DOHH2 (cell line): ENCODE measurements at regions not wholly inside any gene's neighbourhood (a gene's known extent, or its start where the extent isn't known, plus 50 kb on each side); places are given as distances from the start of the nearest gene placed in this dataset.

ENCODE experiments used
- H3F3A ChIP-seq: fragments of 200-600 bp; sonication (generic), shearing (Covaris generic); 2 replicates; pipeline ENCODE4 v1.6.0; 2016; ENCODE audit warnings: antibody characterized with exemption, mild to moderate bottlenecking; ENCODE audit not compliant: control insufficient read depth, insufficient read depth
- H3K27ac ChIP-seq: fragments of 200-600 bp; sonication (generic); 2 replicates; pipeline ENCODE4 v1.5.1; 2014; ENCODE audit warnings: low read depth, mild to moderate bottlenecking, low read length, moderate library complexity
- H3K27me3 ChIP-seq: fragments of 200-600 bp; sonication (generic); 2 replicates; pipeline ENCODE4 v1.6.1; 2014; ENCODE audit warnings: mild to moderate bottlenecking, low read length, mixed read lengths; ENCODE audit not compliant: control insufficient read depth
- H3K36me3 ChIP-seq: fragments of 200-600 bp; sonication (generic); 2 replicates; pipeline ENCODE4 v1.6.1; 2014; ENCODE audit warnings: mild to moderate bottlenecking, low read length, moderate library complexity, mixed read lengths; ENCODE audit not compliant: control insufficient read depth
- H3K4me1 ChIP-seq: fragments of 200-600 bp; sonication (generic); 2 replicates; pipeline ENCODE4 v1.6.1; 2014; ENCODE audit warnings: mild to moderate bottlenecking, low read length, mixed read lengths; ENCODE audit not compliant: control insufficient read depth
- H3K4me2 ChIP-seq: fragments of 200-600 bp; sonication (generic); 2 replicates; pipeline ENCODE4 v1.6.0; 2014; ENCODE audit warnings: mild to moderate bottlenecking, low read length, moderate library complexity
- H3K4me3 ChIP-seq: fragments of 200-600 bp; sonication (generic); 2 replicates; pipeline ENCODE4 v1.5.1; 2014; ENCODE audit warnings: mild to moderate bottlenecking, low read length, mixed read lengths
- H3K79me2 ChIP-seq: fragments of 200-600 bp; sonication (generic); 2 replicates; pipeline ENCODE4 v1.6.1; 2014; ENCODE audit warnings: mild to moderate bottlenecking, low read length, mixed read lengths; ENCODE audit not compliant: control insufficient read depth
- H3K9me2 ChIP-seq: fragments of 200-600 bp; sonication (generic); replicated peaks from 2 replicates; pipeline ENCODE4 v1.6.1; 2014; ENCODE audit warnings: mild to moderate bottlenecking, low read length, mixed read lengths; ENCODE audit not compliant: control insufficient read depth
- H3K9me3 ChIP-seq: fragments of 200-600 bp; sonication (generic); 2 replicates; pipeline ENCODE4 v1.6.1; 2014; ENCODE audit warnings: antibody characterized with exemption, low read length, mixed read lengths; ENCODE audit not compliant: control insufficient read depth, insufficient read depth
- H4K20me1 ChIP-seq: fragments of 200-600 bp; sonication (generic); 2 replicates; pipeline ENCODE4 v1.6.0; 2014; ENCODE audit warnings: low read depth, mild to moderate bottlenecking, antibody characterized with exemption, low read length, moderate library complexity; ENCODE audit not compliant: control insufficient read depth, insufficient read depth
- EZH2phosphoT487 ChIP-seq: fragments of 200-600 bp; sonication (generic); IDR thresholded peaks from 2 replicates; pipeline ENCODE4 v1.6.1; 2017; ENCODE audit warnings: borderline replicate concordance, mild to moderate bottlenecking, antibody characterized with exemption, low read length, moderate library complexity, mixed read lengths
- TF ChIP-seq, protein P1 (sequence below): fragments of 200-600 bp; sonication (generic); IDR thresholded peaks from one replicate; pipeline ENCODE4 v1.5.1; 2014; ENCODE audit warnings: antibody characterized with exemption, mild to moderate bottlenecking, low read depth, low read length; ENCODE audit not compliant: poor library complexity, severe bottlenecking

DNA sequence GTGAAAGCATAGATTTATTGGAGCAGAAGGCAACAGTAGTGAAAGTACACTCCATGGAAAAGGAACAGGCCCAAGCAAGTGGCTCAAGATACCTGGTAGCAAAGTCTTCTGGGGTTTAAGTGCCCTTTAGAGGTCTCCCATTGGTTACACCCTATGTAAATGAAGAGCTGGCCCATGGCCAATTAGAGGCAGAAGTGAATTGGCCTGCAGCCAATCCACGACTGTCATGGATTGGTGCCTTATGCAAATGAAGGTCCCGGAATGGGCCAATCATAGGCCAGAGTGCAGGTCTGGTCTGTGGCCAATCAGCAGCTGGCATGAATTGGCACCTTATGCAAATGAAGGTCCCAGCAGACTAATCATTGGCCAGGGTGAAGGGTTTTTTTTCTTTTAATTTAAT, 64.2 kb upstream of the PCSK5 start:
- H3K4me1 ChIP-seq, result no peaks in the 10 kb centered on the region
- H3K36me3 ChIP-seq, result no peaks in the 10 kb centered on the region
- no peaks in the 10 kb centered on the region for H3K9me2 ChIP-seq
- H3K4me3 ChIP-seq, result no peak overlapping the region
- no peak overlapping the region for H3K4me2 ChIP-seq
- no peaks in the 10 kb centered on the region for H4K20me1 ChIP-seq
- no peak overlapping the region for H3K27ac ChIP-seq
- no peak for TF ChIP-seq EZH2phosphoT487
- TF ChIP-seq, protein P1, sequence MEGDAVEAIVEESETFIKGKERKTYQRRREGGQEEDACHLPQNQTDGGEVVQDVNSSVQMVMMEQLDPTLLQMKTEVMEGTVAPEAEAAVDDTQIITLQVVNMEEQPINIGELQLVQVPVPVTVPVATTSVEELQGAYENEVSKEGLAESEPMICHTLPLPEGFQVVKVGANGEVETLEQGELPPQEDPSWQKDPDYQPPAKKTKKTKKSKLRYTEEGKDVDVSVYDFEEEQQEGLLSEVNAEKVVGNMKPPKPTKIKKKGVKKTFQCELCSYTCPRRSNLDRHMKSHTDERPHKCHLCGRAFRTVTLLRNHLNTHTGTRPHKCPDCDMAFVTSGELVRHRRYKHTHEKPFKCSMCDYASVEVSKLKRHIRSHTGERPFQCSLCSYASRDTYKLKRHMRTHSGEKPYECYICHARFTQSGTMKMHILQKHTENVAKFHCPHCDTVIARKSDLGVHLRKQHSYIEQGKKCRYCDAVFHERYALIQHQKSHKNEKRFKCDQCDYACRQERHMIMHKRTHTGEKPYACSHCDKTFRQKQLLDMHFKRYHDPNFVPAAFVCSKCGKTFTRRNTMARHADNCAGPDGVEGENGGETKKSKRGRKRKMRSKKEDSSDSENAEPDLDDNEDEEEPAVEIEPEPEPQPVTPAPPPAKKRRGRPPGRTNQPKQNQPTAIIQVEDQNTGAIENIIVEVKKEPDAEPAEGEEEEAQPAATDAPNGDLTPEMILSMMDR, result no peak
- H3K9me3 ChIP-seq, result no peaks in the 10 kb centered on the region
- no peaks in the 10 kb centered on the region for H3K79me2 ChIP-seq
- H3F3A ChIP-seq, result no peaks in the 10 kb centered on the region
- no peaks in the 10 kb centered on the region for H3K27me3 ChIP-seq

DNA sequence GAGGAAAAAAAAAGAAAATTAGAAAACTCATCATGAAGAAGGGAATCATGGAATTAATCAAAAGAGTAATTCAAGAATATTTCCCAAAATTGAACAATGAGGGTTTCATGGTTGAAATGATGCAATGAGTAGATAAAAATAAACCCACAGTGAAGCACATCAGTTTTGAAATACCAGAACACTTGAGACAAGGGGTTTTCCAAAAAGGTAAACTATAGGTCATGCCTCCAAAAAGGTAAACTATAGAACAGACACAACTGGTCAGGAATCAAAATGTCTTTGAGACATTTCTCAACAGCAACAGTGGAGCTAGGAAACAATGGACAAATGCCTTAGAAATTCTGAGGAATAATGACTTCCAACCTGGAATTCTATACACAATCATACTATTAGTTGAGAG, 60.2 kb upstream of the PCSK5 start:
- Histone ChIP-seq H3K36me3 (no peaks in the 10 kb centered on the region), H3K79me2 (no peaks in the 10 kb centered on the region), H3K4me2 (no peak overlapping the region), H4K20me1 (no peaks in the 10 kb centered on the region), H3K27ac (no peak overlapping the region), H3F3A (no peaks in the 10 kb centered on the region), H3K4me3 (no peak overlapping the region), H3K9me3 (no peaks in the 10 kb centered on the region), H3K4me1 (no peaks in the 10 kb centered on the region), H3K9me2 (no peaks in the 10 kb centered on the region), H3K27me3 (no peaks in the 10 kb centered on the region)
- TF ChIP-seq, protein P1, result no peak
- TF ChIP-seq EZH2phosphoT487, result no peak

DNA sequence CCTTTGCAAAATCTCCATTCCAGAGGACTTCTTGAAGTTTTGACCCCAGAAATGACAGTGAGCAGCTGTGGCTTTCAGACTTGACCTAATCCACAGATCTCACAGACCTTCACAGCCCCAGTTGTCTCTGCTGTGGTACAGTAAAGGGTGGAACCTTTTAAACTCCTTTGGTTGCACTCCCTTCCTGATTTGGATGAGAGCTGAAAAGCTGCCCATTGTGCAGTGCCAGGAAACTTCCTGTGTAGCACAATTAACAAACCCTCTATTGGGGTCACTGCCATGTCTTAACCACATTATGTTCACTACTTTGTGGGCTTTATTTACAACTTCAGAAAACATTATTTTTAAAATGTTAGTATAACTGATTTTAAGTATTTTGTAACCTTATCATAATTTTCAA, 56.7 kb upstream of the PCSK5 start:
- Histone ChIP-seq H3K79me2 (no peaks in the 10 kb centered on the region), H3K9me2 (no peaks in the 10 kb centered on the region), H3K27me3 (no peaks in the 10 kb centered on the region), H3F3A (no peaks in the 10 kb centered on the region), H3K9me3 (no peaks in the 10 kb centered on the region), H3K4me1 (no peaks in the 10 kb centered on the region), H3K27ac (no peak overlapping the region), H3K36me3 (no peaks in the 10 kb centered on the region), H3K4me2 (no peak overlapping the region), H3K4me3 (no peak overlapping the region), H4K20me1 (no peaks in the 10 kb centered on the region)
- no peak for TF ChIP-seq EZH2phosphoT487
- TF ChIP-seq, protein P1, result no peak

DNA sequence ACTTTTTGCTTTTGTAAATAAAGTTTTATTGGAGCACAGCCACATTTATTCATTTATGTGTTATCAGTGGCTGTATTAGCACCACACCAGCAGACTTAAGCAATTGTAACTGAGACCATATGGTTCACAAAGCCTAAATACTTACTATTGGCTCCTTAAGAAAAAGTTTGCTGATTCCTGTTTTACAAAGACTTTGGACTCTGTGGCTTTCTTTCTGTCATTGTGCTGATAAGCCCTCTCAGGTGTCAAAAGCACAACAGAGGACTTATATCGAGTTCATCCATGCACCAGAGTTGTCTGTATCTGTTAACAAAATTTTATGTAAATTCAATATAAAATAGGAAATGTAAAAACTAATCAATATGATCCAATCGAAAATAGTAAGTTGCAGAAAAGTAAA, 55.6 kb upstream of the PCSK5 start:
- TF ChIP-seq, protein P1, result no peak
- no peak for TF ChIP-seq EZH2phosphoT487
- Histone ChIP-seq H3K4me3 (no peak overlapping the region), H3K9me2 (no peaks in the 10 kb centered on the region), H3K36me3 (no peaks in the 10 kb centered on the region), H4K20me1 (no peaks in the 10 kb centered on the region), H3K4me1 (no peaks in the 10 kb centered on the region), H3K9me3 (no peaks in the 10 kb centered on the region), H3K79me2 (no peaks in the 10 kb centered on the region), H3K27ac (no peak overlapping the region), H3F3A (no peaks in the 10 kb centered on the region), H3K4me2 (no peak overlapping the region), H3K27me3 (no peaks in the 10 kb centered on the region)
